HepG2 (cell line): ENCODE measurements at regions not wholly inside any gene's neighbourhood (a gene's known extent, or its start where the extent isn't known, plus 50 kb on each side); places are given as distances from the start of the nearest gene placed in this dataset.

Source experiments
- BCL3 ChIP-seq: sonication (generic); formaldehyde crosslinking; IDR thresholded peaks from 2 replicates; pipeline ENCODE4 v1.5.1; 2020; ENCODE audit warnings: mild to moderate bottlenecking, missing genetic modification reagents, moderate library complexity
- CEBPG ChIP-seq: IDR thresholded peaks from 2 replicates; pipeline ENCODE4 v1.6.1; 2016
- HOXA5 ChIP-seq: sonication (generic); formaldehyde crosslinking; IDR thresholded peaks from 2 replicates; pipeline ENCODE4 v1.4.0; 2020; ENCODE audit warnings: missing genetic modification reagents
- RNF2 ChIP-seq: fragments of 450-650 bp; conservative IDR thresholded peaks from 2 replicates; pipeline ENCODE4 v1.6.1; 2016; ENCODE audit warnings: low read depth
- SSRP1 ChIP-seq: IDR thresholded peaks from 2 replicates; pipeline ENCODE4 v1.6.1; 2016; ENCODE audit warnings: control low read depth
- SUZ12 ChIP-seq: fragments of 150-350 bp; IDR thresholded peaks from 2 replicates; pipeline ENCODE4 v1.6.1; 2014; ENCODE audit warnings: low read depth, low read length
- ZBED4 ChIP-seq: sonication (generic); formaldehyde crosslinking; IDR thresholded peaks from 2 replicates; pipeline ENCODE4 v1.4.0; 2020; ENCODE audit warnings: missing genetic modification reagents, borderline replicate concordance
- ZNF160 ChIP-seq: sonication (generic); formaldehyde crosslinking; IDR thresholded peaks from 2 replicates; pipeline ENCODE4 v1.8.0; 2022; ENCODE audit warnings: mild to moderate bottlenecking, inconsistent platforms, missing genetic modification reagents
- ZNF318 ChIP-seq: sonication (generic); formaldehyde crosslinking; IDR thresholded peaks from 2 replicates; pipeline ENCODE4 v1.4.0; 2020; ENCODE audit warnings: mild to moderate bottlenecking, missing genetic modification reagents

- TF ChIP-seq ZBED4 (CRISPR knock-in tag) (no peak; the same call in 1 of the 2 replicates), SUZ12 (no peak), SSRP1 (CRISPR knock-in tag) (no peak), CEBPG (CRISPR knock-in tag) (peak; percentile 31), BCL3 (CRISPR knock-in tag) (no peak), ZNF318 (no peak), ZNF160 (no peak; the same call in 1 of the 2 replicates), HOXA5 (CRISPR knock-in tag) (peak; percentile 59; the same call in 1 of the 2 replicates), RNF2 (no peak)
These were observed 197.5 kb downstream of the HS3ST3A1 start (continued) for GRCh38 chr17:13403982-13404946.
